ENCODE measurements at regions not wholly inside any gene's neighbourhood (a gene's known extent, or its start where the extent isn't known, plus 50 kb on each side); places are given as distances from the start of the nearest gene placed in this dataset.

DNA sequence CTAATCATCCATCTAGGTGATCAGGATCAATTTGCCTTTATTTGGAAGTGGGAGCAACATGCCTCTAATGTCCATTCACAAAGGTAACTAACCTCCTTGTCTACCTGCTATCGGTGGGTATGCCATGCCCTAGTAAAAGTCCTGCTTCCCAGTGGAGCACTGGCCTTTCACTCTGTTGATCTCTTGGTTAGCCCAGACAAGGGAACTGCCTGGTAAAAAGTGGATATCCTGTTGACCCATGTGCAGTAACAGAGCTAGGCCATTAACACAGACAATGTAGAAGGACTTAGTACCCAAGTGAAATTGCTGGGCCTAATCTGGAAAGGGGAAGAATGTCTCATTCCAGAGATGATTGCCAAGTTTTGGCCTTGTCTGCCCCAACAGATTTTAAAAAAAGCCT is 171.5 kb upstream of the CSNK1A1L start:
- DNase-seq, result no peak
- peaks cover 1% of the 10 kb centered on the region for H3K9me3 Mint-ChIP-seq
- no peaks in the 10 kb centered on the region for H3K27me3 Mint-ChIP-seq
- H3K4me1 Mint-ChIP-seq, result no peaks in the 10 kb centered on the region
- H3K27ac Mint-ChIP-seq, result no peak overlapping the region
- no peaks in the 10 kb centered on the region for H3K36me3 Mint-ChIP-seq (ENCODE audit: low read depth)
- intact Hi-C loops (cut with micrococcal nuclease), result no loop called here
- no peak overlapping the region for H3K4me3 Mint-ChIP-seq

DNA sequence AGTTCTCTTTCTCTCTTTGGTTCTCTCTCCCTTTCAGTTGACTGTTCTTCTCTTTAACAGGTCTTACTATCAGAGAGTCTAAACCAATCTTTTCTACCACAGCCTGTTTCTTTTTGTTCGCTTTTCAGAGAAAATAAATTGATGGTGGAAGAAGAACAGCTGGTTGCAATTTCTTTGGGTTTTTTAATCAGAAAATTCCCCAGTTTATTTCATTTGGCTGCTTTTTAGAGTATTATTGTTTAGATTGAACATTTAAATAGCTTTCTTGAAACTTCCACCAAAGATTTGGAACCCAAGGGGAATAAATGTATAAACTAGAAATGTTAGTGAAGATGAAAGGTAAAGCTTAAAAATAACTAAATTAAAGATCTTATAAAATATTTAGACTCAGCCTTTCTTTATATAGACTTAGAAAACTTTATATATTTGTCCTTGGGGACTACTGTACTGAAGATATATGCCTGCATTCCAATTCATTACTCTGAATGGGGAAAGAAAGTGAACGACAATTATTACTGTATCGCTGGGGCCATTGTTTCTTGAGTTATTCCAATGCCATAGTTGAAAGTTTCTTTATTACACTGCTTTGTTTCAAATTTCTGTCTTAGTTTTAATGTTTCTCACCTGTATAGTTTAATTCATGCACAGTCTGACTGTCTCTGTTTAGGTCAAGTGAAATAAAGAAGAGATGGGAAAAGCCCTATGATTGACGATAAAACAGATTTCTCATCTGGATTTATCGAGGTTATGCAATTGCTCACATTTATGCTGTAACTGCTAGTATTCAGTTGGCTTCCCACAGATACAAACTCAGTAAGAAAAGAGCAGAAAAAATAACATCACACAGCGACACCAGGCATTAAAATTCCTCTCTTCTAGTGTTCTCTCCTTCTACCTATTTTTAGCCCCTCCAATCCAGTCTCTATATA is 169.4 kb upstream of the CSNK1A1L start:
- H3K4me1 Mint-ChIP-seq, result no peaks in the 10 kb centered on the region
- intact Hi-C loops (cut with micrococcal nuclease), result no loop called here
- no peaks in the 10 kb centered on the region for H3K27me3 Mint-ChIP-seq
- DNase-seq, result no peak
- H3K27ac Mint-ChIP-seq, result no peak overlapping the region
- no peaks in the 10 kb centered on the region for H3K36me3 Mint-ChIP-seq (ENCODE audit: low read depth)
- no peak overlapping the region for H3K4me3 Mint-ChIP-seq
- H3K9me3 Mint-ChIP-seq, result peaks cover 3% of the 10 kb centered on the region

DNA sequence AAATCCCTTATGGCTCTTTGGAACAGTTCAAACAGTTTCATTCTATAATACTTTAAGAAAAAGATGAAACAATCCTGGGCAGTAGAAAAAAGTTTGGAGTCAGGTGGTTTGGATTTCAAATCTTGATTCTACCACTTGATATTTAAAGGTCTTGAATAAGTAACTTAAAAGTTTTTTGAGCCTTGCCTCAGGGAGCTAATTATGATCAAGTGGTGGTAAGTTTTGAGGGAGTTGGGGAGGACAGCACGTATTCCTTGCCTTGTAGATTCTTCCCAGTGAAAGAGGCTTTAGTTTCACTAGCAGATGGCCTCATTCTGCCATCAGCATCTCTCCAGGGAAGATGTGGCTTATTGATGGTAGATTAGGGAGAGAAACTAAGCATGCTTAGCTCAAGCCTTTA is 168.4 kb upstream of the CSNK1A1L start:
- Mint-ChIP-seq H3K4me1 (no peaks in the 10 kb centered on the region), H3K4me3 (no peak overlapping the region), H3K27ac (no peak overlapping the region), H3K9me3 (peaks cover 3% of the 10 kb centered on the region), H3K36me3 (ENCODE audit: low read depth) (no peaks in the 10 kb centered on the region), H3K27me3 (no peaks in the 10 kb centered on the region)
- no peak for DNase-seq
- intact Hi-C loops (cut with micrococcal nuclease), result no loop called here

DNA sequence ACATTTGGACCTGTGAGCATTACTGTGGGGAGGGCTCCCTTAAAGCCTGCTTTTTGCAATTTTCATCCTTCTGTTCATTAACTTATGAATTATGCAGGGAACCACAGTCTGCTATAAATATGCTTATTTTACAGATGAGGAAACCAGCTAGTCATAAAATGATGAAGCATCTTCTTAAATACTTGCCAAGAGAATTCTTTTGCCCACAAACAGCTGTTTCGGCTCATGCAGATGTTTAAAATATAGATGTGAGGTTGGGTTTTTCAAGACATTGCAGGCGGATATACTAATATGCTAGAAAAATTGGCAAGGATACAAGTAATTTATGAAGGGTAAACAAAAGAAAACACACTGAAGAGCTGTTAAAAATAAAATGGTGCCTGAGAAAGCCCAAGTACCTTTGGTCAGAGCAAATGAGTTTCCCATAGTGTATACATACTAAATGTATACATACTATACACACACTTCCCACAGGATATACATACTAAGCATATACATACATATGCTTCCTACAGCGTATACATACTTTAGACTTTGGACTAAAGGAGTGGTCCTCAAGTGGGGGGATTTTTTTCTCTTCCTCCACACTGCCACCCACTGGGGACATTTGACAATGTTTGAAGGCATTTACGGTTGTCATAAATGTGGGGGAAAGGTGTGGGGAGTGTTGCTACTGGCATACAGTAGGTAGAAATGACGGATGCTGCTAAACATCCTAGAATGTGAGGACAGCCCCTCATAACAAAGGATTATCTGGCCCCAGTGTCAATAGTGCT is 164.9 kb upstream of the CSNK1A1L start:
- Mint-ChIP-seq H3K4me3 (no peak overlapping the region), H3K36me3 (ENCODE audit: low read depth) (no peaks in the 10 kb centered on the region), H3K27ac (no peak overlapping the region), H3K27me3 (no peaks in the 10 kb centered on the region), H3K9me3 (peaks cover 6% of the 10 kb centered on the region), H3K4me1 (no peaks in the 10 kb centered on the region)
- DNase-seq, result no peak
- intact Hi-C loops (cut with micrococcal nuclease), result no loop called here

DNA sequence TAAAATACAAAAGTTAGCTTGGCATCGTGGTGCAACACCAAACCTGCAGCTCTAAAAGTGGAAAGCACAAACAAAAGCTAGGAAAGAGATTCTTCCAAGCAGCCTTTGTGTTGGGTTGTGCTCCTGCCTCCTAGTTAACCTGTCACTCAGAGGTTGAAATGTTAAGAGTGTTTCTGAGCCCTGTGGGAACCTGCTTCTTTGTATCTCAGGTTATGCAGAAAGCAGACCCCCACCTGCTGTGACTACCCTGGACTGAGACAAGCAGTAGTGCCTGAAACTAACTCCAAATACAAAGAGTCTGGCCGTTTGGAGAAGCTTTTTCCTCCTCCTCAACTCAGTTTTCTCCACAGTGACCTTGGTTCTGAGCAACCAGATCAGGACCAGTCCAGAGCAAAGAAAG is 158.4 kb upstream of the CSNK1A1L start:
- Mint-ChIP-seq H3K4me3 (no peak overlapping the region), H3K9me3 (peaks cover 9% of the 10 kb centered on the region), H3K27me3 (no peaks in the 10 kb centered on the region), H3K4me1 (no peaks in the 10 kb centered on the region), H3K36me3 (ENCODE audit: low read depth) (no peaks in the 10 kb centered on the region), H3K27ac (no peak overlapping the region)
- no peak for DNase-seq
- intact Hi-C loops (cut with micrococcal nuclease), result no loop called here

DNA sequence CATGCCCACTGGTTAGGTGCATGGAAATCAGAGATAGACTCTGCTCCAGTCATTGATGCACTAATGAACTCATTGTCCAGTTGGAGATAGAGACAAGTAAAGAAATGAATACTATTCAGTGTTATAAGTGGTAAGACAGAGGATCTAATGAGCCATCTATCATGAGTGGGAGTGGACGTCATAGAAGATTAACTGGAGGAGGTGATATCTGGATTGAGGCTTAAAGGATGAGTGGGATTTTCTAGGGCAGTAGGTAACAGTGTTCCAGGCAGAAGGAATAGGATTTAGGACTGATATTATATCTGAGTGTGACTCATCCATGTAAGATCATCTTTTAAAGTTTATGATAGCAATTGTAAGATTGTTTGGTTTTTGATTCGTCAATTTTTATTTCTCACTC is 152.2 kb upstream of the CSNK1A1L start:
- intact Hi-C loops (cut with micrococcal nuclease), result no loop called here
- Mint-ChIP-seq H3K4me3 (no peak overlapping the region), H3K36me3 (ENCODE audit: low read depth) (no peaks in the 10 kb centered on the region), H3K4me1 (no peaks in the 10 kb centered on the region), H3K27me3 (no peaks in the 10 kb centered on the region), H3K27ac (no peak overlapping the region), H3K9me3 (peaks cover 6% of the 10 kb centered on the region)
- no peak for DNase-seq

DNA sequence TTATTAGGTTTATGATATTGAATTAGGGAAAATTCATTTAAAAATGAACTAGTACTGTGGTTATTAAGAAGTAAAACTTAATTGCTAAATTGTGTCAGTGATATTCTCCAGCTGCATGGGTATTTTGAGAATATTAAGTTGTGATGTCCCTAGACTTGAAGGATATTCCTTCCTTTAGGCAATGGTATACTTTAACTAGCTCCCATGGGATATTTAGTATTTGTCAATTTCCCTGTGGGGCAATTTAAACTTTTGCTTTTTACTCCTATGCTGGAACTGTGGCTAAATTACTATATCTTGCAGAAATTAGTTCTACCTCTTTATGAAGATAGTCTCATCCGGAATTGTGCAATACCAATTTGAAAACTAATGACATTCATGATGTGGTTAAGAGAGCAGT is 151.6 kb upstream of the CSNK1A1L start:
- Mint-ChIP-seq H3K36me3 (ENCODE audit: low read depth) (no peaks in the 10 kb centered on the region), H3K4me3 (no peak overlapping the region), H3K27ac (no peak overlapping the region), H3K4me1 (no peaks in the 10 kb centered on the region), H3K9me3 (peaks cover 6% of the 10 kb centered on the region), H3K27me3 (no peaks in the 10 kb centered on the region)
- no peak for DNase-seq
- intact Hi-C loops (cut with micrococcal nuclease), result no loop called here

DNA sequence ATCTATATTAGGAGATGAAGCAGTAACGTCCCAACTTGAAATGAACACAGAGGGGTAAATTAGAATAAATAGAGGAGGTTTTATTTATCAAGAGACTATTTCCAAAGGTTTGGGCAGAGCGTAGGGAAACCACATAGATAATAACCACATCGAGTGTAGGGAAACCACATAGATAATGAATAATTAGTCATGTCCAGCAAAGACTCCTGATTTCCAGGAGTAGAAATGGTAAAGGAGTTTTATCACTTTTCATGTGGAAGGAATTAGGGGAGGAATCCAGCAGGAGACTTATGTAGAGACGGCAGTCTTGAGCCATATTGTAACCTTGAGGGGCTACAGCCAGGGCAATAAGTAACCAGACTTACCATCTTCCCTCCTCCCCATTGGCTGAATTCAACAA is 136.3 kb upstream of the CSNK1A1L start:
- Mint-ChIP-seq H3K36me3 (ENCODE audit: low read depth) (no peaks in the 10 kb centered on the region), H3K9me3 (peaks cover 5% of the 10 kb centered on the region), H3K4me1 (no peaks in the 10 kb centered on the region), H3K27me3 (no peaks in the 10 kb centered on the region), H3K27ac (no peak overlapping the region), H3K4me3 (no peak overlapping the region)
- intact Hi-C loops (cut with micrococcal nuclease), result no loop called here
- DNase-seq, result no peak

DNA sequence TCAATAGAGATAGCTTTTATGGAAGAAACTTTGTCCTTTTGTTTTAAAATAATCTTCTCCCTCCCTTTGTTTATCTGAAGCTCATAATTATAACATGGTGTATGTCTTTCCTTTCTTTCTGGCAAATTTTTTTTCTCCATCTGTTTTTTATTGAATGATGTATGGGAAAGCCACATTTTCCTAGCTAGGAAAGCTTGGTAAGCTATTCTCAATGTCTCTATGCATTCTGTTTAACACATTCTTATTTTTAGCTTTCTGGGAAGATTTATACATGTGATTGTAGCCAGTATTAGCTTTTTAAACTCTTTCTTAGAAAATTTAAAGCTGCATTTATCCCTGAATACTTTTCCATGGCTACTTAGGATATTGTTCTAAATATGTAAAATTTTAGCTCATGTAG is 124.9 kb upstream of the CSNK1A1L start:
- Mint-ChIP-seq H3K9me3 (no peaks in the 10 kb centered on the region), H3K27me3 (no peaks in the 10 kb centered on the region), H3K36me3 (ENCODE audit: low read depth) (no peaks in the 10 kb centered on the region), H3K4me1 (no peaks in the 10 kb centered on the region), H3K4me3 (no peak overlapping the region), H3K27ac (no peak overlapping the region)
- no peak for DNase-seq
- intact Hi-C loops (cut with micrococcal nuclease), result no loop called here

DNA sequence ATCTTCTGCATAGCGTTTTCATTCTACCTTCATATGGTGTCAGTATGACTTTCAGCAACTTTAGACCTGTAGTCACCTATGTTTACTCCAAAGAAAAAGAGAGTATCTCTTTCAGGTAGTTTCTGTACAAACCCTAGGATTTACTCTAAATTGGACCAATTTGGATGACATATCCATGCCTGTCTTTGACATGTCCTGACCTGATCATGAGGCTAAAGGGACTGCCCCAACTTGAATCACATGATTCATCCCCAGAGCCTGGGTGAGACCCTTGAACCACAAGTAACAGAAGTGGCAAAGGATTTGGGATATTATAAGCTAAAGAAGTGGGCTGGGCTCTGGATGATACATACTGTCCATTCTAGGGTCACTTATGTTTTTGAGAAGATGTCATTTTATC is 124.5 kb upstream of the CSNK1A1L start:
- H3K27ac Mint-ChIP-seq, result no peak overlapping the region
- no peaks in the 10 kb centered on the region for H3K27me3 Mint-ChIP-seq
- H3K36me3 Mint-ChIP-seq (ENCODE audit: low read depth), result no peaks in the 10 kb centered on the region
- intact Hi-C loops (cut with micrococcal nuclease), result no loop called here
- H3K4me3 Mint-ChIP-seq, result no peak overlapping the region
- no peaks in the 10 kb centered on the region for H3K4me1 Mint-ChIP-seq
- no peaks in the 10 kb centered on the region for H3K9me3 Mint-ChIP-seq
- no peak for DNase-seq

DNA sequence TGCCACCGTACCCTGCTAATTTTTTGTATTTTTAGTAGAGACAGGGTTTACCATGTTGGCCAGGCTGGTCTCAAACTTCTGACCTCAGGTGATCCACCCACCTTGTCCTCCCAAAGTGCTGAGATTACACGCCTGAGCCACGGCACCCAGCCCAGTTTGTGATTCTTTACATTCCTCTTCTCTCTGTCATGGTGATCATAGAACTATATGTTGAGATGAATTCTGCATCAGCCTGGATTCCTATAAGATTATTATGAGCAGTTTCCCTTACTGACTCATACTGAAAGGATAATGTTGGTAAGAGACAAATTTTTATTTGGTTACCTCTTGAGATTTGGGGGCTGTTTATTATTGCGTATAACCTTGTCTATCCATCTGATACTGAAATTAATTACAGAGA is 121.5 kb upstream of the CSNK1A1L start:
- H3K27ac Mint-ChIP-seq, result no peak overlapping the region
- no peaks in the 10 kb centered on the region for H3K4me1 Mint-ChIP-seq
- no peaks in the 10 kb centered on the region for H3K27me3 Mint-ChIP-seq
- no peaks in the 10 kb centered on the region for H3K36me3 Mint-ChIP-seq (ENCODE audit: low read depth)
- intact Hi-C loops (cut with micrococcal nuclease), result no loop called here
- no peak overlapping the region for H3K4me3 Mint-ChIP-seq
- H3K9me3 Mint-ChIP-seq, result no peaks in the 10 kb centered on the region
- no peak for DNase-seq

DNA sequence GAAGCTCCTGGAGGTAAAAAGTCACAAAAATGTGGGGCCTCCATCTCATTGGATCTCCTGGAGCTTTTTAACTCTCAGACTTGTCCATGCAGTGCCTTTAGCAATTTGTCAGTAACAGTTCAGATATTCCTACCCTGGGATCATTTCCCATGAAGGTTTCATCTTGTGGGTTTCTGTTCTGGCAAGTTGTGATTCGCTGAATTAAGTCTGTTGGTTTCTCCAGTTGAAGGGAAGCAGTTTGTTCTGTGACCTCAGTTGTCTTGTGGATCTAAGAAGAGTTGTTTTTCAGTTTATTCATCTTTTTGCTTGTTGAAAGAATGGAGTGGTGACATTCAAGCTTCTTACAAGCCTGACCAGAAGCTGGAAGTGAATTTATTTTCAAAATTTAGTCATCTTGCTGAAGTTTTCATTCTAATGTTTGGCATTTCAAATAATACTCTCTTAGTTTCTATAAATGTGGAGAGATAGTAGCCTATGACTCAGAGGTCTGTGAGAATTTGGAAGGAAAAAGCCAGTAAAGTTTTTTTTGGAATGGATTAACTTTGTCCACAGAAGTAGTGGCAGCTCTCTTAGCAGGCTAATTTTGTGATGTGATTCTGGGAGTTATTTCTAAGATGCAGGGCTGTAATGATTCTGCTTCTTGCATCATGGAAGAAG is 120.1 kb upstream of the CSNK1A1L start:
- Mint-ChIP-seq H3K36me3 (ENCODE audit: low read depth) (no peaks in the 10 kb centered on the region), H3K27me3 (no peaks in the 10 kb centered on the region), H3K4me1 (no peaks in the 10 kb centered on the region), H3K27ac (no peak overlapping the region), H3K4me3 (no peak overlapping the region), H3K9me3 (no peaks in the 10 kb centered on the region)
- intact Hi-C loops (cut with micrococcal nuclease), result no loop called here
- DNase-seq, result no peak

DNA sequence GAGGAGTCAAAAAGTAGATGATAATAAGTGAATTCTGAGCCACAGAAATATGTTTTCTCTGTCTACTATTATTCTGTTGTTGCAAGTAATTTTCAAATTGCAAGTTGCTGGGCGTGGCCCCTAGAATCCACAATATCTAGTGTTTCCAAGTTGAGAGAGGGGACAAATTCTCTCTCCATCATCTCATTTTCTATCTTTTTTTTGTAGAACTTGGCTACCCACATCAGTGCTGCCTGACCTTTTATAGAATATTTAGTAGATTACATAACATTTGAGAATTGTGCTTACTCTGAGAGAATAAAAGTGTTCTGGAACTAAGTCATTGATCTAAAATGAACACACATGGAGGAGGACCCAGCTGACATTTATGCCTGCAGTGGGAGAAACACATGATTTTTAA is 110.9 kb upstream of the CSNK1A1L start:
- no peaks in the 10 kb centered on the region for H3K36me3 Mint-ChIP-seq (ENCODE audit: low read depth)
- H3K27ac Mint-ChIP-seq, result no peak overlapping the region
- no peak overlapping the region for H3K4me3 Mint-ChIP-seq
- intact Hi-C loops (cut with micrococcal nuclease), result no loop called here
- H3K4me1 Mint-ChIP-seq, result no peaks in the 10 kb centered on the region
- H3K27me3 Mint-ChIP-seq, result no peaks in the 10 kb centered on the region
- no peaks in the 10 kb centered on the region for H3K9me3 Mint-ChIP-seq
- DNase-seq, result no peak

DNA sequence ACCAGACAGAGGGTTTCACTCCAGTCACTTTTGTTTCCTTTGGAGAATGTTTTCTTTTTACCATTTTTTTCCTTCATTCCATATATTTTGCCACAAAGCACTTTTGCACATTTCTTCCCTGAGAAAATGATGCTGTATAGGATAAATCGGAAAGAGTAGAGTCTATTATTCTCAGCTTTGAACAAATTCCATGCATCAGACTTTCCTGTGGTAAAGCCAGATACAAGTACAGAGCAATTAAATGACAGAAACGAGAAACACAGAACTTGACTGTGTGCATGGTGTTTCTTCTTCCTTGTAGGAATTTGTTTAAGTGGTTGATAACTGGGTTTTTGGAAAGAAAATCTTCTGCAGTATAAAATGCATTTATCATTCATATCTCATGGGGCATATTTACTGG is 107.4 kb upstream of the CSNK1A1L start:
- Mint-ChIP-seq H3K27me3 (no peaks in the 10 kb centered on the region), H3K36me3 (ENCODE audit: low read depth) (no peaks in the 10 kb centered on the region), H3K9me3 (no peaks in the 10 kb centered on the region), H3K4me3 (no peak overlapping the region), H3K27ac (no peak overlapping the region), H3K4me1 (no peaks in the 10 kb centered on the region)
- no peak for DNase-seq
- intact Hi-C loops (cut with micrococcal nuclease), result no loop called here
